ENCODE measurements at regions not wholly inside any gene's neighbourhood (a gene's known extent, or its start where the extent isn't known, plus 50 kb on each side); places are given as distances from the start of the nearest gene placed in this dataset.
"Not testable (repeated sequence)": the region's sequence is repeated elsewhere in the genome, so short reads cannot be mapped to it uniquely, and the experiment has no call there.

GRCh38 chrX:113892401-113892800, 691.5 kb upstream of the HTR2C start:
- no peak for DNase-seq

GRCh38 chrX:113873056-113873455, 710.8 kb upstream of the HTR2C start:
- no peak for DNase-seq

GRCh38 chrX:113868711-113869110, 715.2 kb upstream of the HTR2C start:
- no peak for DNase-seq

GRCh38 chrX:113868177-113868576, 715.7 kb upstream of the HTR2C start:
- DNase-seq: no peak

- DNase-seq: no peak
These were observed 734.5 kb upstream of the HTR2C start for GRCh38 chrX:113849408-113849807.

GRCh38 chrX:113833096-113834055, 750.5 kb upstream of the HTR2C start:
- DNase-seq: no peak

GRCh38 chrX:113828470-113828869, 755.4 kb upstream of the HTR2C start:
- no peak for DNase-seq

- no peak for DNase-seq
These were observed 765.5 kb upstream of the HTR2C start for GRCh38 chrX:113818346-113818745.

- DNase-seq: no peak
These were observed 779.1 kb upstream of the HTR2C start for GRCh38 chrX:113804819-113805218.

- DNase-seq: no peak
These were observed 779.6 kb upstream of the HTR2C start for GRCh38 chrX:113804291-113804690.

GRCh38 chrX:113802837-113803236, 781.0 kb upstream of the HTR2C start:
- DNase-seq: no peak

GRCh38 chrX:113800955-113801354, 782.9 kb upstream of the HTR2C start:
- DNase-seq: no peak

GRCh38 chrX:113793563-113793962, 790.3 kb upstream of the HTR2C start:
- no peak for DNase-seq

GRCh38 chrX:113790987-113791386, 792.9 kb upstream of the HTR2C start:
- no peak for DNase-seq

GRCh38 chrX:113784754-113785153, 799.1 kb upstream of the HTR2C start:
- not testable (repeated sequence) for DNase-seq

- DNase-seq: no peak
These were observed 813.1 kb upstream of the HTR2C start for GRCh38 chrX:113770806-113771205.

- DNase-seq: no peak
These were observed 813.8 kb upstream of the HTR2C start for GRCh38 chrX:113770071-113770470.

GRCh38 chrX:113759422-113759821, 824.5 kb upstream of the HTR2C start:
- DNase-seq: no peak

- no peak for DNase-seq
These were observed 836.5 kb upstream of the HTR2C start for GRCh38 chrX:113747274-113747973.

GRCh38 chrX:113743069-113743468, 840.8 kb upstream of the HTR2C start:
- DNase-seq: no peak

GRCh38 chrX:113741744-113742143, 842.1 kb upstream of the HTR2C start:
- DNase-seq: no peak

- no peak for DNase-seq
These were observed 854.9 kb upstream of the HTR2C start for GRCh38 chrX:113728937-113729336.

- no peak for DNase-seq
These were observed 857.0 kb upstream of the HTR2C start for GRCh38 chrX:113726898-113727297.

GRCh38 chrX:113726466-113726865, 857.4 kb upstream of the HTR2C start:
- no peak for DNase-seq
